Transverse colon (tissue), 4 donors: ENCODE measurements at regions not wholly inside any gene's neighbourhood (a gene's known extent, or its start where the extent isn't known, plus 50 kb on each side); places are given as distances from the start of the nearest gene placed in this dataset.

Experiments
- CTCF ChIP-seq, 5 experiments: fragments of 200-600 bp in 3 of 5; fragments of 450-650 bp in 2 of 5; sonication (generic) in 3 of 5; IDR thresholded peaks; 1 replicate in 2 of 5; 2 replicates in 3 of 5; pipeline ENCODE4 v1.5.1; 2016 to 2017; ENCODE audit warnings: antibody characterized with exemption in 5 of 5, inconsistent platforms in 3 of 5, mild to moderate bottlenecking in 2 of 5, moderate library complexity in 1 of 5
- EP300 ChIP-seq: sonication (generic); formaldehyde crosslinking; IDR thresholded peaks from one replicate; pipeline ENCODE4 v1.6.1; 2017; ENCODE audit warnings: antibody characterized with exemption, low read depth
- POLR2A ChIP-seq: fragments of 450-650 bp; IDR thresholded peaks from one replicate; pipeline ENCODE4 v1.6.1; 2016; ENCODE audit warnings: antibody characterized with exemption, mild to moderate bottlenecking, moderate library complexity
- POLR2AphosphoS5 ChIP-seq, 3 donors: sonication (generic); formaldehyde crosslinking; IDR thresholded peaks; one replicate each; pipeline ENCODE4 v1.6.1; 2016; ENCODE audit warnings: antibody characterized with exemption in 3 of 3

GRCh38 chr2:12227941-12228608 is 481.6 kb downstream of the LPIN1 start:
- TF ChIP-seq CTCF (IDR thresholded peaks at IDR 0.05) (no peak), EP300 (no peak), POLR2A (no peak), POLR2AphosphoS5 (IDR thresholded peaks at IDR 0.05) (no peak)
